Fibroblast of the aortic adventitia (primary cell): ENCODE measurements at regions not wholly inside any gene's neighbourhood (a gene's known extent, or its start where the extent isn't known, plus 50 kb on each side); places are given as distances from the start of the nearest gene placed in this dataset.
"Not testable (repeated sequence)": the region's sequence is repeated elsewhere in the genome, so short reads cannot be mapped to it uniquely, and the experiment has no call there.

Source experiments
- DNase-seq: peaks from one replicate; pipeline ENCODE4 v3.0.0-alpha.2; 2010; ENCODE audit warnings: low read depth
- H3K4me3 ChIP-seq: 2 replicates; pipeline ENCODE4 v1.5.1; 2011; ENCODE audit warnings: low read depth, mild to moderate bottlenecking, control low read depth, low read length, moderate library complexity
- CTCF ChIP-seq: IDR thresholded peaks from 2 replicates; pipeline ENCODE4 v1.5.1; 2011; ENCODE audit warnings: mild to moderate bottlenecking, low read length, control low read depth, inconsistent platforms; ENCODE audit not compliant: insufficient read depth

GRCh38 chrX:34826964-34827363 is 115.6 kb upstream of the FAM47B start:
- no peak for TF ChIP-seq CTCF
- no peak for DNase-seq
- H3K4me3 ChIP-seq = no peak overlapping the region

GRCh38 chrX:34839451-34839850 is 103.1 kb upstream of the FAM47B start:
- TF ChIP-seq CTCF = no peak
- DNase-seq = no peak
- H3K4me3 ChIP-seq = no peak overlapping the region

GRCh38 chrX:34841205-34841604 is 101.4 kb upstream of the FAM47B start:
- H3K4me3 ChIP-seq = not testable (repeated sequence)

GRCh38 chrX:34848281-34848680 is 94.3 kb upstream of the FAM47B start:
- TF ChIP-seq CTCF = no peak
- DNase-seq = peak; percentile 63
- H3K4me3 ChIP-seq = no peak overlapping the region

More at GRCh38 chrX:34841205-34841604, 101.4 kb upstream of the FAM47B start:
- DNase-seq = not testable (repeated sequence)

GRCh38 chrX:34849371-34849770 is 93.2 kb upstream of the FAM47B start:
- no peak for TF ChIP-seq CTCF
- DNase-seq = peak; percentile 56
- no peak overlapping the region for H3K4me3 ChIP-seq

GRCh38 chrX:34859191-34859590 is 83.4 kb upstream of the FAM47B start:
- no peak overlapping the region for H3K4me3 ChIP-seq
- DNase-seq = no peak
- TF ChIP-seq CTCF = no peak

GRCh38 chrX:34863906-34864305 is 78.7 kb upstream of the FAM47B start:
- H3K4me3 ChIP-seq = no peak overlapping the region
- DNase-seq = no peak
- TF ChIP-seq CTCF = no peak
